LHCN-M2 (cell line): ENCODE measurements at regions not wholly inside any gene's neighbourhood (a gene's known extent, or its start where the extent isn't known, plus 50 kb on each side); places are given as distances from the start of the nearest gene placed in this dataset.
"Not testable (repeated sequence)": the region's sequence is repeated elsewhere in the genome, so short reads cannot be mapped to it uniquely, and the experiment has no call there.

Source experiments
- DNase-seq: peaks from one replicate; pipeline ENCODE4 v3.0.0-alpha.2; 2012; ENCODE audit warnings: low read depth

DNA sequence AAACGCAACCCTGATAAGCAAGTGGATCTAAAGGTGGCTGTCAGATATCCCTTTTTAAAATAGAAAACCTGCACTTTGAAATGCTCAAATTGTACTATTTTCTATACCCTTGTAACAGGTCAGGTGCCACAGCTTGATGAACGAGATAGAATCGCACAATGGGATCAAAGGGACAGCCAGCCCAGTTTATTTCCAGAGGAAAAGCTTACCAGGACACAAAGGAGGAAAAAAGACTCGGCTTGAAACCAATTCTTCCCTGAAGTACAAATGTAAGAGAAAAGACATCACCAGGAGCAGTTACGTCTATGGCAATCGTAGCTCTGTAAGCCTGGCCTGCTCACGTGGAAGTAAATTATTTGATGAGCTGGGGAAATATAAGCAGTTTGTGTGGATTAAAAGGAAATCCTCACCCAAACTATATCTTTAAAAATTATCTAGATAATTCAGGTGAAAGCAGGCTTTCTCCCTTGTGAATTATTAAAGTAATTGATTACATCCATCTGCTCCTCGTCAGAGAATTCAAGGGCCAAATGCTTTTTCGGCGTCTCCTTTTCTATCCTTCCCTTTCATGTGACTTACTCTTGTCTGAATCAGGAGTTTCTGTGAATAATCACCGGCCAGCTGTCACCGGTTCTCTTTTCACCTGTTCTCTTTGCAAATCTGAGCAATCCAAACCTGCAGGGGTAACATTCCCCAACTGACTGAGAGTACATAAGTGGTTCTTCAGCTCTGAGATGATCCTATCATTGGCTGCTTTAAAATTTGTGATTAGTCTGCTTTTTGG lies 339.2 kb upstream of the ONECUT1 start:
- no peak for DNase-seq

DNA sequence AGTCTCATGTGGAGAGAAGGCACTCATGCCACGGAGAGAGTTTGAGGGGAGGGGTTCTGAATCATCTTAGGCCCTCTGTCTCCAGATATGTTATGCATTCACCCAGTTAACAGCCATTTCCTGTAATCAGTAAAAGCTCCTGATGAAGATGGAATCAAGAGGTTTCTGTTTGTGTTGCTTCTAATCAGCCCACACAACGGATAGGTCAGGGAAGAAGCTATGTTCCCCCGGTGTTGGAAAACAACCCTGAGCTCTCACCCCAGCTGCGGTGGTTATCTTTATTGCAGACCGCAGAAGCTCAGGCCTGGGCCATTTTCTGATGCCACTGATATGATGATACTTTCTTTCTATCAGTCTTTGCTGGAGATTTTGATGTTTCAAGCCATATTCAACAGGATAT lies 338.5 kb upstream of the ONECUT1 start:
- no peak for DNase-seq

DNA sequence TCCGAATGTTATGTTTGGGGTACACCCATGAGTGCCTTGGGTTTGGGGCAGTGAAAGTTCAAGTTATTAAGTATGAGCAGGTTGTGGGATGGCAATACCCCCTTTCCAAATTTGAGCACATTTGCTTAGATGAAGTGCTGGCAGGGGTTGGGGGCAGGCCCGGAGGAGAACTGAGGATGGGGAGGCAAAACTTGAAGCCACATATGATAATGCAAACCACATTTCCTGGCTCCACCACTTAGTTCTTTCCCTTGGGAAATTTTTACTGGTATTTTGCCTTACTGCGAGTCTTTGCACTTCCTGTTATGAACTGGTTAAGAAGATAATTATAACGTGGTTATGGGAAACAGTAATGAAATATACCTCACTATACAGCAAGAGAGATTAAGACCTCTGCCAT lies 336.0 kb upstream of the ONECUT1 start:
- no peak for DNase-seq

DNA sequence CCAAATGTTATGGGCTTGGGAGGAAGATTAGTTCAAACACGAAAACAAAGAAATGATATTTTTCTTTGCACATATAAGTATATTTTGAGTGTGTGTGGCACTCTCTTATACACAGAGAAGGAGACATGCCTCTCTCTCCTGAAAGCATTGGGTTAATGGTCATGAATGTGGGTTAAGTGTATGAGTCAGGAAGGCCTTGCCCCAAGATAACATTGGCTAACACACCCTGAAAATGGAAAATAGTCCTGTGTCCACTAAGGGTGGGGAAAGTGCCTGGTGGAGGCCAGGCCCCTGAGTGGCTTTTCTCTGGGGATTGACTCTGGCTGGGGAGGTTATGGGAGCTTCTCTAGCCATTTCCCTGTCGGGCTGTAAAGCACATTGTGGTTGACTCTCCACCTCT lies 332.7 kb upstream of the ONECUT1 start:
- DNase-seq = no peak

DNA sequence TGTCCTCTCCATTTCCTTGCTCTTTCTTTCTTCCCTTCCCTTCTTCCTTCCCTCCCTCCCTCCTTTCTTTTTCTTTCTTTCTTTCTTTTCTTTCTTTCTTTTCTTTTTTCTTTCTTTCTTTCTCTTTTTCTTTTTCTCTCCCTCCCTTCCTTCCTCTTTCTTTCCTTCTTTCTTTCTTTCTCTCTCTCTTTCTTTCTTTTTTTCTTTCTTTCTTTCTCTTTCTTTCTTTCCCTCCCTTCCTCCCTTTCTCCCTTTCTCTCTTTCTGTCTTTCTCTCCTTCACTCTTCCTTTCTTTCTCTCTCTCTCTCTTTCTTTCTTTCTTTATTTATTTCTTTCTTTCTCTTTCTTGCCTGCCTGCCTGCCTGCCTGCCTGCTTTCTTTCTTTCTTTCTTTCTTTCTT lies 326.8 kb upstream of the ONECUT1 start:
- DNase-seq = not testable (repeated sequence)

DNA sequence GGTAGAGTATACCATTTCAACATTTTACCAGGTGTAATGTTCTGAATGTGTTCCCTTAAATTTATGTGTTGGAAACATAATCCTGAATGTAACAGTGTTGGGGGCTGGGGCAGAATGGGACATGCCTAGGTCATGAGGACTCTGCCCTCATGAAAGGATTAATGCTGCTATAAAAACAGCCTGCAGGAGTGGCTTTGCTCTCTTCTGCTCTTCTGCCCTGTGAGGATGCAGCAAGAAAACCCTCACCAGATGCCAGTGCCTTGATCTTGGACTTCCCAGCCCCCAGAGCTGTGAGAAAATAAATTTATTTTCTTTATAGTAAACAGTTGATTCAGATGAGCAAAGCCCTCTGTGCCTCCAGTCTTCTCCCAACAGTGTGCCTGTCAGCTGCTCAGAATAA lies 326.0 kb upstream of the ONECUT1 start:
- no peak for DNase-seq

DNA sequence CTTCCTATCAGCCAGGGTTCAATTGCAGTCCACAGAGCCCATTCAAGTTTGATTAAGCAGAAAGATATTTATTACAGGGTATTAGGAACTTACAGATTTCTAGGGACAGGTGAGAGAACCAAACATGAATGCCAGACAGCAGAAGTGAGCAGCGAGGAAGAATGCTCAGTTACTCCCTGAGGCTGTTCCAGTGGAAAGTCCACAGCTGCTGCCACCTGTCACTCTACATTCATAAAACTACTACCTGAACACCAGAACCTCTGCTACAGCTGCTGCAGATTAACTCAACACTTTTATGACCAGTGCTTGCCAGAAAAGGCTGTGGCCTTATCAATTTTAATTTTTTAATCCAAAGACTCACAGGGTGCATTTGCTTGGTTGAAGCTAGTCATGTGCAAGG lies 325.4 kb upstream of the ONECUT1 start:
- no peak for DNase-seq

DNA sequence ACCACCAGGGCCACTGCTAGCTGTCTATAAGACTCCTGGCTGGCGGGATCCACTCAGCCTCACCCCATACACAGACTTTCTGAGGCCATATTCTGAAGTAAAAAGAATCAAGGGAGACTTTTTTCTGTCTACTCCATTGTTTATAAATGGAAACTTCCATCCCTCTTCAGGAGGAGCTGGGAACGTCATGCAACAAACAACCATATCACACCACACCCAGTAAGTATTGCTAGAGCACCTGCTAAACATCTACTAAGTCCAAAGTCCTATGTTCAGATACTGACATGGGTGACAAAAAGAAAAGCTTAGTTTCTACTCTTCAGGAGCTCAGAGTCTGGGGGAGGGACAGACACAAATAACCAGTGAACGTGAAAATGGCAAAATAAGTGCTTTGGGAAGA lies 324.8 kb upstream of the ONECUT1 start:
- DNase-seq = no peak

DNA sequence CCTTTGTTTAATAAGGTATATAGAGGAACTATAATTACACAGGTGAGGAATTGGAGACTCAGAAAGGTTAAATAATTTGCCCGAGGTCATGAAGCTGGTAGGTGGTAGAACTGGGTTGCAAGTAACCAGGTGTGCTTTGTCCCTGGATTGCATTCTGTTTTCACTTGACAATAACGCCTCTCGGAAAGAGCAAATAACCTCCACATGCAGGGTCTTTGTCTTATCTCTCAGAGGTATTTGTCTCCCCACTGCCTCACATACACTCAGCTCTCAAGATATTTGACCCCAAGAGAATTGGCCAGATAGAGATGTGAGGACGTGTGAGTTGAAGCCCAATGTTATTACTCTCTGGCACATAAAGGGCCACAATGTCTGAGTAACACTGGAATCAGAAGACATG lies 320.9 kb upstream of the ONECUT1 start:
- no peak for DNase-seq

DNA sequence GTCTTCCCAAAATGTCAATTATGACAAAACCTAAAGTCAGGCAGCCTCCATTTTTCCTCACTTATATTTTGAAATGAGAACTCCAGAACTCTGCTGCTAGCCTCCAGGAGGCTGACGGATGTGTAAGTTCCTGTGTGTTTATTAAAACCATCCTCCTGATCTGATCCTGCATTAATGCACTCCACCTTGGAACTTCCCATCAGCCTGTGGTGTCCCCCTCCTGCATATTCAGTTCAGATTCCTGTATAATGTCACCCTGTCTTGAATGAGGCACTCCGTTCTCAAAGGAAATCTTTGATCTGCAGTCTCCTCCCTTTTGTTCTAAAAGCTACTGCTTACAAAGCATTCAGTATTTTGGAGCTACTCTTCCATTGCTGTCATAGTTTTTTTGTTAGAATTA lies 318.2 kb upstream of the ONECUT1 start:
- no peak for DNase-seq

DNA sequence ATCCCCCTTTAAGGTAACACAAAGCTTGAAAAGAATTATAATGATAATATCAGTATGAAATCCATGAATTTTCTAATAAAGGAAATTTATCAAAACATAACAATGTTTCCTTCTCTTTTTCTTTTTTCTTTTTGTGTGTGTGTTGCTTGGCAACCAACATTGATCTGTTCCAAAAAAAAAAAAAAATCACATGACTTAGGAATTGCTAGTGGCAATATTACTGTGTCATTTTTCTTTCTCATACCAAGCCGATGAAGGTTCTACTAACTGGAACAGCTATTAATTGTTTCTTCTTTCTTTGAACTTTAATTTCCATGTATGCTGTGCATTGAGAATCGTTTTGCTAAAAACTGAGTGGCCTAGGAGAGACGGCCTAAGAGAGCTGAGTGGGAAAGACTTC lies 317.7 kb upstream of the ONECUT1 start:
- DNase-seq = no peak

DNA sequence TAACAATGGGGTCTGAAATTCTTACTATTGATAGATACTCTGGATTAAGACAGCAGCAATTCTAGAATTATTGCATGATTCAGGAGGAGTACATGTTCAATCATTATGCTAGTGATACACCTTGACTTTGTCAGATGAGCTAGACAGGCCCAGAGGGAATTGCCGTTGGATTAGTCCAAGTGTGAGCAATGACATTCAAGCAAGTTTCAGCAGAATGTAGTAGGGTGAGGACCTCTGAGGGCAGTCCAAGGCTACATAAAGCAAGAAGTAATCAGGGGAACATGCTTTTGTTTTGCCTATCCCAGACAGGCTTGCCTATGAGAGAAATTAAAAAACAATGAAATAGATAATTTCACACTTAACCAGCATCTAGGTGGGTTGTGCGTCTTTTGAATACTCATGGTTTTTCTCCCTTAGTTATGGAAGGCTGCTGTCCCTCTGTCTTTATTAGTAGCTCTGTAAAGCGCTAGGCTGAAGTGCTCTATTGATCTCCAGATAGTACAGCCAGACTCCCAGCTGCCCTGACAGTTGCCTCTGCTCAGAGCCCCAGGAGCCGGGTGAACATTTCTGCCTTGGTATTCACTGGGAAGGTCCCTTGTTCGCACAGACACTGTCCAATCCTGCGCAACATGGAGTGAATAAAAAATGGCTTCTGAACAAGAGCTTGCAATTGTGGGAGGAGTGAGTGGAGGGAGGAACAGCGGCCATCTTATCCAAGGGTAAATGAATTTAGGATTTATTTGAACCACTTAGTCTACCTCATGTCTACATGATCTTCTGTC lies 316.6 kb upstream of the ONECUT1 start:
- DNase-seq = no peak

DNA sequence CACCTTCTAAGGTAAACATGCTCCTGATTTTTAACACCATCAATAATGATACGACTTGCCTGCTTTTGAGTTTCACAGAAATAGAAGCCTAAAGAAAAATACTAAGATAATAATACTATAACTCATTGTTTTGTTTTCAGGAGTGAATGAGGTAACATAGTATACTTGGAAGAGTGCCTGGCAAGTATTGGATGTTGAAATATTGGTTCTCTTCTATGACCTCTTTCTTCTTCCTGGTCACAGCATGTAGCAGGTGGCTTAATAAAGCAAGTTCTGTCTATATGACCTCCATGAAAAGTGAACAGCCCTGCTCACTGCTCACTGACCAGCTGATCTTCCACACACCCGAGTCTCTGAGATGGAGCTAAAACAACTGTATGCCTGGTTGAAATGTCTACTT lies 312.3 kb upstream of the ONECUT1 start:
- no peak for DNase-seq

DNA sequence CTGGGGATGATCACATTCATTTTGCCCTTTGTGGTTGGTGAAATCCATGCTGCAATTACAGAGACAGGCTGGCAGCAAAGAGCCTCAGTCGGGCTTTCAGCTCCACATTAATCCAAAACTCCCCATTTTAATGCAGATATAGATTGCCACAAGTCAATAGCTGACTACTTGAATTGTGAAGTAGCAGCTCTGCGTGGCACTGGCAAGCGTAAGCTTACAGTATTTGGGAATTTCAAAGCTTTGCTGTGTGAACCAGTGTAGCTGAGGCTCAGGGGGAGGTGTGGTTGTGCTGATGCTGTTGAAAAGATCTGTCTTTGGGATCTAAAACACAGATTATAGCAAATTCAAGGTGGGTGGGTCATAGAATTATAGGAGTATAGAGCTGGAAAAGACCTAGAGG lies 290.3 kb upstream of the ONECUT1 start:
- no peak for DNase-seq

DNA sequence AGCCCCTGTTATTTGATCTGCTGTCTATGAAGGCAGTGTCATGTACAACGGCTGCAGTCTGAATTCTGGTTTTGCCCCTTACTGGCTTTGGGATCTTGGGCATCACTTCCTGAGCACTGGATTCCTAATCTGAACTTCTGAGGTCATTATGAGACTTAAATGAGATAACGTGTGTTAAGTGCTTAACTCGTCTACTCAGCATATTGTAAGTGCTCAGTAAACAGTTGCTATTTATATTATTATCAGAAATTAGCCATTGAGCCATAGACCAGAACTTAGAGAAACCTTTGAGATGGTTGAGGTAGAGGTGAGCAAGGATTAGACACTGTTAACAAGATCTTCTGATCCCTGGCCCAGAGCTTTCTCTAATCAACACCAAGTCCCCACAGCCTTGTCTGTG lies 284.1 kb upstream of the ONECUT1 start:
- DNase-seq = no peak

DNA sequence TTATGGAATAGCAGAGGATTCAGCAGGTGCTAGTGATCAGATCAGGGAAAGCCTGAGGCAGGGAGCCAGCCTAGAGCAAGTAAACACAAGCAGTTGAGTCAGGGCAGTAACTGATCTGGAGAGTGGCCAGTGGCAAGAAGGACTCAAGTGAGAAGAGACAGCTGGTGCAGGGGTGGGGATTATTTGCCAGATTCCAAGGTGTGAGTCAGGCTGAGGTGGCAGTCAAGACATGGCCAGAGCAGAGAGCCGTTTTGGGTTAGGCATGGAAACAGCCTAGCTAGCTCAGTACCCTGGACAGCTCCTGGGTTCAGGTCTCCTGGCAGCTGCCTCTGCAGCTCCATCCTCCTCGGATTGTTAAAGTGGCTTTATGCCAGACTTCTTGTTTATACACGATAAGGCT lies 281.9 kb upstream of the ONECUT1 start:
- DNase-seq = peak; percentile 47

DNA sequence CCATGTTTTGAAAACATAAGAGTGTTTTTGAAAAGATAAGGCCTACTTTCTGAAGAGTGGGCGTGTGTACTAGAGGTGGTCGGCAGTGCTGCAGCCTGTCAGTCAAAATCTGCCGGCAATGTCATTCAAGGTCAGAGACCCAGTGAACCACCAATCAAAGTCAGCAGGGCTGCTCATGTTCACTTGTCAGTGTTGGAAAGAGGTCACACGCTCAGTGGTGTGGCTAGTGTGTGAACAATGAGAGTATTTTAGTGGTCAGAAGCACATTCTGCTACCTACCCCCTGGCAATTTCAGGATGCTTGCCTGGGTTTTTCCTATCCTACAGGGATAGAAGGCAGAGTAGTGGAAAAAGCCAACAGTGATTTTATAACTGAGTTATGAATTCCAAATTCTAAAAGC lies 278.5 kb upstream of the ONECUT1 start:
- DNase-seq = no peak

DNA sequence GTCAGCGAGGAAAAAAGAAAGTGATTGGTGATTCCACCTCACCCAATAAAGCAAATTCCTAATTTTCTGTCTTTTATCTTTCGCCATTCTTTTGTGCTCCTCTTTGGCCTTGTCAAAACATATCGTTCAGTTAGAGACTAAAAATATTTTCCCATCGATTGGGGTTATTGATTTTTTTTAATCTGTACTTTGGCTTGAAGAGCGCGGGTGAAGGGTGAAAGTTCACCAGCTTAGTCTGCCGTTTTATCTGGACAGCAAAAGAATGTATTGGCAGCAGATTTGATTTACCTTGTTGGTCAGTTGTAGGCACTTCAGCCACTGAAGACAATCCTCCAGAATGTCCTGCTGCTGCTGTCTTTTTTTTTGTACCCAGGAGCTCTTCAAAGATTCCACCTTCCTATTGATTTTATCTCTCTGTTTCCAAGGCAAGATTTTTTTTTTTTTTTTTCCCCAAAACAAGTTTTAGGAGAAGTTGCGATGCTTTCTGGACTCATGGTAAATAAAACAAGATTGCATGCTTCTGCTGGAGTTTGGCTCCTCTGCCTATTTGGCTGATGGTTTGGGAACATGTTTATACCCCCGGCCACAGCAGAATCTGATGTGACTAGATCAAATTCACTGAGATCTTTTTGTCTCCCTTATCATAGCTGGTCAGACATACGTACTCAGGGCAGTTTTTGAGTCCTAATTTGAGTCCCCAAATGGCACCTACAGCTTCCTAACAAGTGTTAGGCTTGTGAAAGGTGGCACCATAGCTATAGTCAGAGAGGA lies 269.3 kb upstream of the ONECUT1 start:
- DNase-seq = no peak

DNA sequence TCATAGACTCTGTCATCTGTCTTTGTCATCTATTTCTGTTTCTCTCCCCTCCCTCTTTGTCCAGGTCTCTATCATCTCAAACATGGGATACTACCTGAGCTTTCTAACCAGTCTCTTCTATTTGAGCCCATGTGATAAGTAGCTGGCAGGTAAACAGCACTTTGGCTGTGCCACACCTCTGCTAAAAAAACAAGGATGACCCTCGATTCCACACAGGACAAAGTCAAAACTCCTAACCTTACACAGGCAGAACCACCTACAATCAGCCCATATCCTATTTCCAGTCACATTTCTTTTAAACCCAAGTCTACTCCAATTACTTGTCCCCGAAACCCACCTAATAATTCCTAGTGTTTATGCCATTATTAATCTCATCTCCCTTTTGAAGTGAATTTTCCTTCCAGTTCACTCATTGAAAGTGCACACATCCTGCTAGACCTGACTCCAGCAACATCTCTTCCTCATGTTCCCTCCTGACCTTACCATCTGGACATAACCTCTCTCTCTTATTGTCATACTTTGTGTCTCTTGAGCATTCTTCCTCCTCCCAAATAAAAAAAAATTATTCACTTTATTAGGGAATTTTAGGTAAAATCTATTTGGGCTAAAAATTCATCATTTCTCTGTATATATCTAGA lies 256.1 kb upstream of the ONECUT1 start:
- DNase-seq = no peak

DNA sequence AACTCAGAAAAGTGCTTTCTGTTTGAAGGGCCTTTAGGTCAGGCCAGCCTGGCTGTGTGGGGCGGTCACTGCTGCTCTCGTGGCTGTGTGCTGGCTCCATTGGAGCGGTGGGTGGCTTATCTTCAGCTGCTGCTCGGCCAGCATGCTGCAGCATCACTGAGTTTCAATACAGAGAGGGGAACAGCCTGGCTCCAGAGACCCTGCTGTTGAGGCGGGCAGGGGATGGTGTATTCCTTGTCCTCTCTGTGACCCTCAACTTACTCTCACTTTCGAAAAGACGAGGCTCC lies 248.5 kb upstream of the ONECUT1 start:
- no peak for DNase-seq

DNA sequence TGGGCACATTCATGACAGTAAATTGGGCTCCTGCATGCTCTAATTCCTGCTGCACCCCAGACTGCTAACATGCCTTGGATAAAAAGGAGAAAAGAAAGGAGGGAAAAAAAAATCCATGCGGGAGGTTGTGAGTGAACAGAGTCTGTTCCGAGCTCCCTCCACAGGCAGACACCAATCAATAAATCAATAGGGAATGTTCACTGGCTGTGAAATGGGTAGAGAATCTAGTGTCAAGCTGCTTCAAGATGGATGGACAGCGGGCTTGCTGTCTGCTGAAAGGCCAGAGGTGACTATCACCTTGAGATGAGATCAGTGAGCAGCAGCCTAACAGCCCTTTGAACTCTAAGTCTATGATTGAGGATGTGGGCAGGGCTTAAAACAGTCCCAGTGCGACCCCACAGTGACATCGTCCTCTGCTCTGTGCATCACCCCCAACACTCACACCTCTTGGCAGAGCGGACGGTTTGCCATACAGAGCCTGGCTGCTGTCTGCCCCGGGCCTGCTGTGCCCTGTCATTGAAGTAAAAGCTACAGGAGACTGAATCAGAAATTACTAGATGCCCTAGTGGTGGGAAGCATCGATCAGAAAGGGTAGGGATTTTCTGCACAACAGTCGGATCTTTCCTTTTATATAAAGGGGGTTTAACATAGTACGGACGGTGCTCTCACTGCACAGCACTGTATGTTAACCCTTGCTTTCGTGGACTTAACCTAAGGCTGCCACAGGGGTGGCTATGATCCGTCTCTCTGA lies 247.9 kb upstream of the ONECUT1 start:
- DNase-seq = no peak

DNA sequence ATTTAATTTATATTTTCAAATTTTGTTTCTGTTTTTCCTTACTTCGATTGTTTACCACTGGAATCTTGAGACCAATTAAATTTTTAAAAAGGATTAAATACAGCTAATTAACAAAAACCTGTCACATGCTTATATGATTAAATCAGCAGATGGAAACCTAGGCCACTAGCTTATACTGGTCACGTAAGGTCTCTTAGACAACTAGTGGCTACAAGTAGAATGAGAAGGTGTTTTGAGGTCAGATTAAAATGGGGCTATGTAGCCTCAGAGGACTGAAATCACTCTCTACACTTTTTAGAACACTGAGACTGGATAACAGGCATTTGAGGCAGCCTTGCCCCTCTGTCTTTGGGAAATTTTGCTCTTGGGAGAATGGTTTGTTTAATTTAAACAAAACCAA lies 246.5 kb upstream of the ONECUT1 start:
- no peak for DNase-seq
